Urothelium cell line (cell line): ENCODE measurements at regions not wholly inside any gene's neighbourhood (a gene's known extent, or its start where the extent isn't known, plus 50 kb on each side); places are given as distances from the start of the nearest gene placed in this dataset.
"Not testable (repeated sequence)": the region's sequence is repeated elsewhere in the genome, so short reads cannot be mapped to it uniquely, and the experiment has no call there.

Experiments used
- DNase-seq: peaks from one replicate; pipeline ENCODE4 v3.0.0; 2011; ENCODE audit warnings: low spot score, mixed read lengths
- FAIRE-seq: peaks from 2 replicates; lab custom pipeline; 2011; peaks lifted over from hg19 to GRCh38; lab: Jason Lieb, UNC

DNA sequence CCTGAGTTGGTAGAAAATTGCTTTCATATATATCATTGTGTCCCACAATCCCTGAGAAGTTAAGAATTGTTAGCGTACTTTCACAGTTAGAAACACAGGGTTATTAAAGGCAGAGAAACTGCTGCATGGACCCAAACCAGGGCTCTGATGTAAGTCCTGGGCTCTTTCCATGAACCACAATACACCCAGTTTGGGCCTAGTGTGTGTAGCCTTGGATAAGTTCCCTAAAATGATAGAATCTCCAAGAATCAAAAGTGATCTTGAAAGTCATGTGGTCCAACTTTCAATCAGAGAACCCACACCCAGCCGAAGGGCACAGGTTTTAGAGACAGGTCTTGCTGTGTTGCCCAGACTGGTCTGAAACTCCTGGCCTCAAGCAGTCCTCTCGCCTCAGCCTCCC, 257.8 kb upstream of the KLF3 start:
- no peak for FAIRE-seq

GRCh38 chr4:38409852-38410251, 254.1 kb upstream of the KLF3 start:
- no peak for DNase-seq
- no peak for FAIRE-seq

More for the DNA sequence above, 257.8 kb upstream of the KLF3 start:
- DNase-seq, result no peak

DNA sequence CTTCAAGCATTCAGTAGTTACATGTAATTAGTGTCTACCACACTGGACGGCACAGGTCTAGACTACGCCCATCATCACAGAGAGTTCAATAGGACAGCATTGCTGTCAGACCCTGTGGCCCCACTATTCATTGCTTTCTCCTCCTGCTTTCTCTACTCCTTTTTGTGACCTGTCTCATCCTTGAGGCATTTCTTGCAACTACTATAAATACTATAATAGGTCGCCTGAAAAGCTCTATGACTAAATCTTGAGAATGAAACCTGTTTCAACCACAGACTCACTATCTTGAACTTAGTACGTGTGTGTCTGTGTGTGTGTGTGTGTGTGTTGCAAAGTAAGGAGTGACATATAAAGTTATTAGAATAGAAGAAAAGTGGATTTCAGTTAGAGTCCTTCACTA, 252.9 kb upstream of the KLF3 start:
- DNase-seq, result no peak
- no peak for FAIRE-seq

GRCh38 chr4:38411981-38412536, 251.9 kb upstream of the KLF3 start:
- FAIRE-seq (no peak), DNase-seq (no peak)

DNA sequence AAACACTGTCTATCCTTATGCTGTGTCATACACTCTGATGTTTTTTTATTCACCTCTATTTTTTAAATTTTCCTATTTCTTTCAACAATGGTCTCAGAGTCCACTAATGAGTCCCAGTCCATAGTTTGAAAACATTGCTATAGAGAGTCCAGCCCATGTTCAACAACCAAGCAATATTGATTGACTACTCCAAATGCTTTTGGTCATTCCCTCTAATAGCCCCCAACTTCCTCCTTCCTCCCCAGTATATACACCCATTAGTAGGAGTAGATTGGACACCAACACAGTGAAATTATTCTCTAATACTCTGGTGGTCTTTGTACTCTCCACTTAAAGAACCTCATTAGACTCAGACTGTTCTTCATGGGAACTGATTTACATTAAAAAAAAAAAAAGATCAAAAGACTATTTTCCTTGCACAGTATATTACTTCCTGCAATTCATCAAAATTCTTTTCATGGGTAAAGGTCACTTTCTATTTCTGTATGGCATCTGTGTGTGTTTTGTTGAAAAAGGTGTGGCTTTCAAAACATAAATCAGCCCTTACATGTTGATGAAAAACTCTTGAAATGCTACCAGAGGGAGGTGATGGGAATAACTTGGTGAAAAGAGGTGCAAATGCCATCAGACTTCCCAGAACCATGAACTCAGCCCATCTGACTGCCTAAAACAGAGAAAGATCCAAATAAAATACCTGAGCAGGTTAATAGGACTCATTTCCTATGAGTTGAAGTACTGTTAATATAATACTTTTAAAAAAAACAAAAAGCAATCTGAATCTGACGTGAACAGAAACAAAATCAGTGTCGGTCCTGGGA, 250.3 kb upstream of the KLF3 start:
- no peak for FAIRE-seq
- no peak for DNase-seq

DNA sequence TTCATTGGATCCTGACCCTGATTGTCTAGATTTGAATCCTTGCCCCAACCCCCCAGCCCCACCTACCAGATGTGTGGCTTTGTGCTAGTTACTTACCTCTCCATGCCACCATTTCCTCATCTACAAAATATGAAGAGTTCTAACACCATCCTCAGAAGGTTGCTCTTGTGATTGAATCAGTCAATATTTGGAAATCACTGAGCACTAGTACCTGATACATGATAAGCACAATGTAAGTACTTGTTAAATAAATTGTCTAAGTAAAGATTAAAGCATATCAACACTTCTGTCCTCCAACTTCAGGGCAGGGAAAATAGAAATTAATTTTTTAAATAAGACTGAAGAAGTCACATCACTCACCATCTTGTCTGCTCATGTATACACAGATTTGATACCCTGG, 249.6 kb upstream of the KLF3 start:
- DNase-seq (no peak), FAIRE-seq (no peak)

- DNase-seq (no peak), FAIRE-seq (no peak)
These were observed 248.3 kb upstream of the KLF3 start for GRCh38 chr4:38415682-38416081.

DNA sequence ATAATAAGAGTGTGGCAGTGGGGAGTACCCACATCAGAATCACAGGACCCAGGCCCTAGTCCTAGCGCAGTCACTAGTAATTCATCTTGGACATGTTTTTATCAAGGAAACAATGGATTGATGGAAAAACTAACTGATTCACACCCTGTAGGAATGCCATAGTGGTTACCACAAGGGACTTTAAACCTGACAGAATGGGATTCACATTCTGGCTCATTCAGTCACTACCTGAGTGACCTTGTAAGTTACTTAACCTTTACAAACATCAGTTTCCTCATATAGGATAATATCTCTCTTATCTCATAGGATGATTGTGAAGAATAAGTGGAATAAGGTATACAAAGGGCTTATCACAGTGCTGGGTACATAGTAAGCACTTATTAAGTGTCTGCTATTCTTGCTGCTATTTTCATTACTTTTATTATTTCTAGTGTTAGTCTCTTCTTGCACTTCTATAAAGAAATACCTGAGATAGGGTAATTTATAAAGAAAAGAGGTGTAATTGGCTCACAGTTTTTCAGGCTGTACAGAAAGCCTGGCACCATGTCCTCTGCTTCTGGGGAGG, 247.5 kb upstream of the KLF3 start:
- DNase-seq (no peak), FAIRE-seq (no peak)

- FAIRE-seq, DNase-seq: not testable (repeated sequence)
These were observed 243.7 kb upstream of the KLF3 start for GRCh38 chr4:38420254-38420653.

DNA sequence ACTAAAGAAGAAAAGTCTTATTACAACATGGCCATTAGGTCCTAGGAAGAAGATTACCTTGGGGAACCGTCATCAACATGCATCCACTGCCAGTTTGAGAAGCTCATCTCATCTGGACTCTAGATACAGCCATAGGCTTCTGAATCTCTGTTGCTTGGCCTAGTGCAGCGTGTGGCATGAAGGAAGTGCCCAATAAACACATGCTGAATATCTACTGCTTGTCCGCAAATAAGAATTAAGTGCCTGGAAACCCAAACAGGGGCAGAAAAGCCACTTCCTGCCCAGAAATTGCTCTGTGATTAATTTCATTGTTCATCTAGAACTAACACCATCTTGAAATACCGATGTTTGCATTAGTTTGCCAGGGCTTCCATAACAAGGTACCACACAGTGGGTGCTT, 241.1 kb upstream of the KLF3 start:
- FAIRE-seq, result no peak
- DNase-seq, result no peak

GRCh38 chr4:38424151-38424871, 239.7 kb upstream of the KLF3 start:
- no peak for FAIRE-seq
- DNase-seq, result peak; percentile 49

GRCh38 chr4:38426532-38426931, 237.5 kb upstream of the KLF3 start:
- FAIRE-seq, result no peak

DNA sequence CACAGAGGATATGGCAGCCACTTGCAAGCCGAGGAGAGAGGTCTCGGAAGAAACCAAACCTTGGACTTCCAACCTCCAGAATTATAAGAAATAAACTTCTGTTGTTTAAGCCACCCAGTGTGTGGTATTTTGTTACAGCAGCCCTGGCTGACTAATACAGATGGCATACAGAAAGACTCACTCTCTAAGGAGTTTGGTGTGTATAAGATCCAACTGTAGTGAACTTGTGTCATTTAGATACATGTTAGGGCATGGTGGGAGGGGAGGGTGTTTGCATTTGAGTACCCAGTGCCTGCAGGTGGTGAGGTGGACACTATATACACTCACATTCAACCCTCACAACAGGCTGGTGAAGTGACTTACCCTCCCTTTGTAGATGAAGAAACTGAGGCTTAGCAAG, 233.2 kb upstream of the KLF3 start:
- DNase-seq (no peak), FAIRE-seq (no peak)

More at GRCh38 chr4:38426532-38426931, 237.5 kb upstream of the KLF3 start:
- DNase-seq, result no peak

- FAIRE-seq, result no peak
- DNase-seq, result no peak
These were observed 221.8 kb upstream of the KLF3 start for GRCh38 chr4:38442073-38442788.

DNA sequence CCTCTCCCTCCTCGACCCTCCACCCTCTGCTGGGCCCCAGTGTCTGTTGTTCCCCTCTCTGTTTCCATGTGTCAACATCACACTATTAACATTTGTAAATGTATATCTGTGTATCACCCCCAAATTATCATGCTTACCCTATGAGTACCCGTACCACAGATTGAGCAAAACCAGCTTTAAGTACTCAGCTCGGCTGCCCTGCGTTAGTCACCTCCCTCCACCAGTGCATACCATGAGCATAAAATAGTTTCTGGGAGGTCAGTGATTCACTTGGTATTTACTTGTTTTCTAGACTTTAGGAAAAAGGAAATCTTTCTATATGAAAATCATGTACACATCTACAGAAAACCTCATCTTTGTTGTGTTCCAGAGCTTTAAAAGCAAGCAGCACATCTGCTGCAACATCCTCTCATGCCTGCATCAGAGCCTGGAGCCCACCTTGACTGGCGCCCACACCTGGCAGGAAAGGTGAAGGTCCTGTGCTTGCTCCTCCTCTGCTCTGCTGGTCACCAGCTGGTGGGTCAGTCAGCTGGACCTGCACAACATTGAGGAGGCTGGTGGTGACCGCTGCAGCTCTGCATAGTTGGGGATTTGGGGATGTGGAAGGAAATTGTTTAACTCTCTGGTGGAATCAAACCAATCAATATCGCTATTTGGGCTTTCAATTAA, 214.4 kb upstream of the KLF3 start:
- FAIRE-seq, result no peak
- DNase-seq, result no peak

GRCh38 chr4:38452009-38452408, 212.0 kb upstream of the KLF3 start:
- no peak for DNase-seq
- no peak for FAIRE-seq

- DNase-seq, result no peak
- no peak for FAIRE-seq
These were observed 211.5 kb upstream of the KLF3 start for GRCh38 chr4:38452542-38452941.

GRCh38 chr4:38453253-38453881, 210.6 kb upstream of the KLF3 start:
- FAIRE-seq (no peak), DNase-seq (no peak)

- no peak for FAIRE-seq
- no peak for DNase-seq
These were observed 209.7 kb upstream of the KLF3 start for GRCh38 chr4:38454284-38454683.
